ENCODE measurements at regions not wholly inside any gene's neighbourhood (a gene's known extent, or its start where the extent isn't known, plus 50 kb on each side); places are given as distances from the start of the nearest gene placed in this dataset.

DNA sequence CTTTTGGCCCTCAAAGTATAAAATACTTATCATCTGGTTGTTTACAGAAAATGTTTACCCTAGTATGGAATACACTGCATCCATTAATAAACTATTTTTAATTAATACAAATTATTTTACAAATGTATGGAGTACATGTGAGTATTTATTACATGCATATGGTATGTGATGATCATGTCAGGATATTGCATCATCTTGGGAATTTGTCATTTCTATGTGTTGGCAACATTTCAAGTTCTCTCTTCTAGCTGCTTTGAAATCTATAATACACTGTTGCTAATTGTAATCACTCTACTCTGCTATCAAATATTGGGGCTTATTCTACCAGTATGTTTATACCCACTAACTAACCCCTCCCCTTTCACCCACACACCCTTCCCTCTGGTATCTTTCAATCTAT, 103.9 kb upstream of the THSD7A start:
- no peaks in the 10 kb centered on the region; the same call in 1 of the 2 replicates for H3K9me2 ChIP-seq (ENCODE audit: insufficient read depth)
- CTCF ChIA-PET = no interaction called here
- H2AFZ ChIP-seq = no peak overlapping the region
- no peak for DNase-seq
- no peak overlapping the region for H3K27ac ChIP-seq
- no peaks in the 10 kb centered on the region for H3K27me3 ChIP-seq (ENCODE audit: insufficient read depth, low read depth)
- H3K36me3 ChIP-seq (ENCODE audit: low read depth) = no peaks in the 10 kb centered on the region
- no peaks in the 10 kb centered on the region for H4K20me1 ChIP-seq (ENCODE audit: insufficient read depth)
- no peak overlapping the region for H3K4me2 ChIP-seq
- POLR2A ChIA-PET (ENCODE audit: unreplicated experiment) = interaction anchor here (0.6 kb wide), 1 partner anchor 877 kb away, joined by 7 read pairs; no protein-coding TSS in a partner anchor
- H3K4me3 ChIP-seq = no peak overlapping the region
- no peaks in the 10 kb centered on the region for H3K79me2 ChIP-seq (ENCODE audit: low read depth)
- no peaks in the 10 kb centered on the region for H3K4me1 ChIP-seq (replicated peaks; ENCODE audit: insufficient read depth)
- no peaks in the 10 kb centered on the region for H3K9me3 ChIP-seq (ENCODE audit: insufficient read depth, low read depth)
- no peak for TF ChIP-seq EZH2 (IDR thresholded peaks at IDR 0.05; ENCODE audit: low read depth)
- TF ChIP-seq CTCF (conservative IDR thresholded peaks at IDR 0.05) = no peak
- intact Hi-C loops (cut with micrococcal nuclease; ENCODE audit: unreplicated experiment) = no loop called here
- H3F3A ChIP-seq (ENCODE audit: insufficient read depth, low read depth) = no peaks in the 10 kb centered on the region
- BruUV-seq (replicated peaks) = no TSS peak

DNA sequence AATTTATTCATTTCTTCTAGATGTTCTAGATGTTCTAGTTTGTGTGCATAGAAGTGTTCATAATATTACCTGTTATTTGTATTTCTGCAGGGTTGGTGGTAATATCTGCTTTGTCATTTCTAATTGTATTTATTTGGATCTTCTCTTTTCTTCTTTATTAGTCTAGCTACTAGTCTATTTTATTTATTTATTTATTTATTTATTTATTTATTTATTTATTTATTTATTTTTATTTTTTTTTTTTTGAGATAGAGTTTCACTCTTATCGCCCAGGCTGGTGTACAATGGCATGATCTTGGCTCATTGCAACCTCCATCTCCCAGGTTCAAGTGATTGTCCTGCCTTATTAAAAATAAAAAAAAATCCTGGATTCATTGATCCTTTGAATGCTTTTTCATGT, 114.8 kb upstream of the THSD7A start:
- POLR2A ChIA-PET (ENCODE audit: unreplicated experiment) = no interaction called here
- no peaks in the 10 kb centered on the region for H3K4me1 ChIP-seq (replicated peaks; ENCODE audit: insufficient read depth)
- H3K36me3 ChIP-seq (ENCODE audit: low read depth) = no peaks in the 10 kb centered on the region
- no peak for DNase-seq
- no peak overlapping the region for H3K27ac ChIP-seq
- no peak overlapping the region for H3K4me3 ChIP-seq
- no peak for TF ChIP-seq EZH2 (IDR thresholded peaks at IDR 0.05; ENCODE audit: low read depth)
- no peak for TF ChIP-seq CTCF (conservative IDR thresholded peaks at IDR 0.05)
- no peaks in the 10 kb centered on the region for H3K9me2 ChIP-seq (ENCODE audit: insufficient read depth)
- H3K79me2 ChIP-seq (ENCODE audit: low read depth) = no peaks in the 10 kb centered on the region
- CTCF ChIA-PET = interaction anchor here (0.6 kb wide), 1 partner anchor 1354 kb away, joined by 6 read pairs; no protein-coding TSS in a partner anchor
- H4K20me1 ChIP-seq (ENCODE audit: insufficient read depth) = no peaks in the 10 kb centered on the region
- BruUV-seq (replicated peaks) = no TSS peak
- H3K4me2 ChIP-seq = no peak overlapping the region
- no peaks in the 10 kb centered on the region for H3F3A ChIP-seq (ENCODE audit: insufficient read depth, low read depth)
- H3K9me3 ChIP-seq (ENCODE audit: insufficient read depth, low read depth) = 0 out of 2 replicates have a peak, but pooled peaks cover 11% of the 10 kb centered on the region
- H3K27me3 ChIP-seq (ENCODE audit: insufficient read depth, low read depth) = no peaks in the 10 kb centered on the region
- no peak overlapping the region for H2AFZ ChIP-seq
- intact Hi-C loops (cut with micrococcal nuclease; ENCODE audit: unreplicated experiment) = no loop called here

DNA sequence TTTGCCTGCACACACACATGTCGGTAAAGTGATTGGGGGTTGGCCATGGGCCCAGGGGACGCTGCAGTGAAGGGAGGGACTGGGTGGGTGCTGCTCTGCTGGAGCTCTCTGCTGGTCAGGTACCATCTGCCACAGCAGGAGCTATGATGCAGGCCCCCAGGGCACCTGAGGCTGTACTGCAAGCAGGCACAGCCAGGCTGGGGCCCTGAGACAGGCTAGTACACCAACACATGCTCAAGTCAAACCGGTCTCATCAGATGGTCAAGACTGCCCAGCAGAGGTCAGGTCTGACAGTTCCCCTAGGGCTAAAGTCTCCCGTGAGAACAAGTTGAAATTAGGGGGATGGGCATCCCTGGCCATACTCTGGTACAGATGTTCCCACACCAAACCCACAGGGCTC, 118.3 kb upstream of the THSD7A start:
- no peaks in the 10 kb centered on the region for H3K36me3 ChIP-seq (ENCODE audit: low read depth)
- no peaks in the 10 kb centered on the region for H3K27me3 ChIP-seq (ENCODE audit: insufficient read depth, low read depth)
- TF ChIP-seq EZH2 (IDR thresholded peaks at IDR 0.05; ENCODE audit: low read depth) (no peak), CTCF (conservative IDR thresholded peaks at IDR 0.05) (no peak)
- 0 out of 2 replicates have a peak, but pooled peaks cover 7% of the 10 kb centered on the region for H3K9me3 ChIP-seq (ENCODE audit: insufficient read depth, low read depth)
- intact Hi-C loops (cut with micrococcal nuclease; ENCODE audit: unreplicated experiment) = no loop called here
- no peak overlapping the region for H3K27ac ChIP-seq
- DNase-seq = no peak
- no peaks in the 10 kb centered on the region for H3K79me2 ChIP-seq (ENCODE audit: low read depth)
- no peaks in the 10 kb centered on the region for H4K20me1 ChIP-seq (ENCODE audit: insufficient read depth)
- ChIA-PET CTCF (no interaction called here), POLR2A (ENCODE audit: unreplicated experiment) (no interaction called here)
- no peak overlapping the region for H2AFZ ChIP-seq
- H3F3A ChIP-seq (ENCODE audit: insufficient read depth, low read depth) = no peaks in the 10 kb centered on the region
- no peaks in the 10 kb centered on the region for H3K4me1 ChIP-seq (replicated peaks; ENCODE audit: insufficient read depth)
- H3K9me2 ChIP-seq (ENCODE audit: insufficient read depth) = no peaks in the 10 kb centered on the region
- BruUV-seq (replicated peaks) = no TSS peak
- H3K4me2 ChIP-seq = no peak overlapping the region
- no peak overlapping the region for H3K4me3 ChIP-seq

Data from PC-9 (cell line).